ENCODE measurements at regions not wholly inside any gene's neighbourhood (a gene's known extent, or its start where the extent isn't known, plus 50 kb on each side); places are given as distances from the start of the nearest gene placed in this dataset.

DNA sequence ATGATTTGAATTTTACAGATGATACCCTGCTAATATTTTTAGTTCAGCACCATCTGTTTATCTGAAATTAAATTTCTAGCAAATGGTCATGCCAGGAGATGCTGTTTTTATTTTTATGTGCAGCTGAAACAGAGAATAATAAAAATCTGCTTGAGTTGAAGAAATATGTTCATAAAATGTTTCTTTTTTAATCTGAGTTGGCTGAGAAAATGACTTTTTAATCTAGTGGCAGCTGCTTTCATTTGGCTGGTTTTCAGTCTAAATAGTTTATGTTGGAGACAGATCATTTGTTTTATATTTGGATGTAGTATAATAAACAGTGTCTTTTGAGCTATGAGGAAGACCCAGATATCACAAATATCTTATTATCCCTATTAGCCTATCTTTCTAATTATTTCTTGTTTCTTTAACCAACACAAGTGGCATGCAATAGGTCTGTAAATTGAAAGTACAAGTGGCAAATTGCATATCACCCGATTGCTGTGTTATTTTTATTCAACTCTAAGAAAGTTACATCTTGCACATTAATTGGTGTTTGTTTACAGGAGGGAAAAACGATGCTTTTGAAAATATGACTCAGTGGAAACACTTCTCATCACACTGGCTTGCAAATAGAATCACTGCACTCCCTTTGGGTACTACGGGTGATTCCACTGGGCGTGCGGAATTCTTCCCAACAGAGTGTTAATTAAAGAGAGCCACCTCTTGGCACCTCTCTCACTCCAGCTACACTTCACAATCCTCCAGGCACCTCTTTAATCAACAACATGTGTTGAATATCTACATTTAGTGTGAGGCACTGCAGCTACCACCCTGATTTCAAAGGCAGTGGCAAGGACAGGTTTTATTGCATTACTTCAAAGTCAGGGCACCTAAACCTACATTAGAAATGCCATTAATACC is 51.7 kb upstream of the AP1S2 start:
- TF ChIP-seq YY1 (IDR thresholded peaks at IDR 0.05; ENCODE audit: insufficient read depth, insufficient read length) (no peak), ZNF274 (IDR thresholded peaks at IDR 0.05; ENCODE audit: low read depth, low read length) (no peak)
